ENCODE measurements at regions not wholly inside any gene's neighbourhood (a gene's known extent, or its start where the extent isn't known, plus 50 kb on each side); places are given as distances from the start of the nearest gene placed in this dataset.

DNA sequence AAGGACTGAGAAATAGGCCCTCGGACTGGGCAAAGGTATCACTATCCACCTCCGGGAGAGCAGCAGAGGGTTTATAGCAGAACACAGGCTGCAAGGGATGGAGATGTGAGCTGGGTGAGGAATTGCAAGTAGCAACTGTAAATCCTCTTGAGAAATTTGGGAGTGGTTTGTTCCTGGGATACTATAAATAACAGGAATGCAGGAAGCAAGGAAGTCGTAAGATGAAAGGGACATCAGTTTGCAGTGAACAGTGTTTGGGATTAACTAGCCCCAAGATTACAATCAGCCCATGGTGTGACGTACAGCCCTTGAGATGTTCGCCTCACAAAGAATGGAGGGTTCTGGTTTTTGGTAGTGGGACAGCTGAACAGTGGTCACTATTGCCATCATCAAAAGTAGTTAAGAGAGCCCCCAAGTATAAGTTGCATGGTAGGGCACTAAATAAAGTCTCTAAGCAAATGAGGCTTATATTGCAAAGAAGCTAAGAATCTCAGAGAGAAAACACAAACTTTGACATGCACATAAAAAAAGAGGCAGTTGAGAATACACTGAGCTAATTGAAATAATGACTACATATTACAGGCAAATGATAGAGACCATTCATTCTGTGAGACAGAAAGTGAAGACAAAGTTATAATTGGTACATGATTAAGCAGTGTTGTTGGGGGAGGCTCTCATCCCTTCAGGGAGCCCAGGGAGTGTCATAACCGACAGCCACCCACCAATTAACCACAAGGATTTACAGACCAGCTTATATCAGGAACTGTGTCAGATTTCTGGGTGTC is 362.5 kb upstream of the ACVR2A start:
- TF ChIP-seq ZC3H10 (CRISPR knock-in tag; IDR thresholded peaks at IDR 0.05) (no peak), ARNTL (CRISPR knock-in tag; IDR thresholded peaks at IDR 0.05; ENCODE audit: borderline replicate concordance, low read depth) (no peak), CREB5 (CRISPR knock-in tag; IDR thresholded peaks at IDR 0.05; ENCODE audit: low read depth) (no peak), TSHZ2 (CRISPR knock-in tag; IDR thresholded peaks at IDR 0.05) (no peak), ZNF565 (CRISPR knock-in tag; conservative IDR thresholded peaks at IDR 0.05; ENCODE audit: low read depth) (no peak), ZFP30 (CRISPR knock-in tag; IDR thresholded peaks at IDR 0.05) (no peak), ZNF70 (CRISPR knock-in tag; IDR thresholded peaks at IDR 0.05) (no peak), OSR1 (CRISPR knock-in tag; IDR thresholded peaks at IDR 0.05) (no peak)
- ATAC-seq: no peak

DNA sequence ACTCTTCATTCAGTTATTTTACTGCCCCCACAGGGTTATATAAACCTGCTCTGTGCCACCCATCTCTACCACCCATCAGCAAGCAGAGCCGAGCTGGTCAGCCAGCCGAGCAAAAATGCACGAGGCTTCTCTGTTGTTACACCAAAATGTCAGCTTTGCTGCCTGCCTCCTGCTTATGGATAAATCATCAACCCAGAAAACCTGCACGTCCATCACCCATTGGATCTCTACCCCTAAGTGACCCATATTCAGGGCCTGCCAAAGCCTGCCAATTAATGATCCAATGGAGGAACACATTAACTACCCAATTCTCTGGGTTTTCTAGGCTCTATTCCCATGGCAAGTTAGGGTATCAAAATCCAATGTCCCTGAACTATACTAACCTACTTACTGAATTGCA is 365.5 kb upstream of the ACVR2A start:
- no peak for TF ChIP-seq ZC3H10 (CRISPR knock-in tag; IDR thresholded peaks at IDR 0.05)
- no peak for TF ChIP-seq TSHZ2 (CRISPR knock-in tag; IDR thresholded peaks at IDR 0.05)
- TF ChIP-seq, protein P1, sequence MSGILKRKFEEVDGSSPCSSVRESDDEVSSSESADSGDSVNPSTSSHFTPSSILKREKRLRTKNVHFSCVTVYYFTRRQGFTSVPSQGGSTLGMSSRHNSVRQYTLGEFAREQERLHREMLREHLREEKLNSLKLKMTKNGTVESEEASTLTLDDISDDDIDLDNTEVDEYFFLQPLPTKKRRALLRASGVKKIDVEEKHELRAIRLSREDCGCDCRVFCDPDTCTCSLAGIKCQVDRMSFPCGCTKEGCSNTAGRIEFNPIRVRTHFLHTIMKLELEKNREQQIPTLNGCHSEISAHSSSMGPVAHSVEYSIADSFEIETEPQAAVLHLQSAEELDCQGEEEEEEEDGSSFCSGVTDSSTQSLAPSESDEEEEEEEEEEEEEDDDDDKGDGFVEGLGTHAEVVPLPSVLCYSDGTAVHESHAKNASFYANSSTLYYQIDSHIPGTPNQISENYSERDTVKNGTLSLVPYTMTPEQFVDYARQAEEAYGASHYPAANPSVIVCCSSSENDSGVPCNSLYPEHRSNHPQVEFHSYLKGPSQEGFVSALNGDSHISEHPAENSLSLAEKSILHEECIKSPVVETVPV (CRISPR knock-in tag; IDR thresholded peaks at IDR 0.05): no peak
- TF ChIP-seq ZNF565 (CRISPR knock-in tag; conservative IDR thresholded peaks at IDR 0.05; ENCODE audit: low read depth): no peak
- no peak for TF ChIP-seq ZNF70 (CRISPR knock-in tag; IDR thresholded peaks at IDR 0.05)
- TF ChIP-seq ZFP3 (CRISPR knock-in tag; IDR thresholded peaks at IDR 0.05): no peak
- no peak for TF ChIP-seq ESRRG (CRISPR knock-in tag; IDR thresholded peaks at IDR 0.05)
- TF ChIP-seq PATZ1 (CRISPR knock-in tag; IDR thresholded peaks at IDR 0.05; ENCODE audit: borderline replicate concordance): no peak
- TF ChIP-seq ZNF8 (CRISPR knock-in tag; IDR thresholded peaks at IDR 0.05): no peak
- no peak for TF ChIP-seq CREB5 (CRISPR knock-in tag; IDR thresholded peaks at IDR 0.05; ENCODE audit: low read depth)
- no peak for TF ChIP-seq BACH2 (CRISPR knock-in tag; IDR thresholded peaks at IDR 0.05; ENCODE audit: borderline replicate concordance)
- no peak for TF ChIP-seq RARB (CRISPR knock-in tag; IDR thresholded peaks at IDR 0.05)
- TF ChIP-seq TOX (CRISPR knock-in tag; IDR thresholded peaks at IDR 0.05; ENCODE audit: borderline replicate concordance): no peak
- no peak for TF ChIP-seq CSDC2 (CRISPR knock-in tag; IDR thresholded peaks at IDR 0.05)
- TF ChIP-seq GLIS3 (CRISPR knock-in tag; IDR thresholded peaks at IDR 0.05): no peak
- no peak for TF ChIP-seq SNAI2 (CRISPR knock-in tag; IDR thresholded peaks at IDR 0.05)
- no peak for TF ChIP-seq TCF4 (CRISPR knock-in tag; IDR thresholded peaks at IDR 0.05; ENCODE audit: borderline replicate concordance)
- no peak for TF ChIP-seq ISL1 (CRISPR knock-in tag; IDR thresholded peaks at IDR 0.05)
- TF ChIP-seq OSR1 (CRISPR knock-in tag; IDR thresholded peaks at IDR 0.05): no peak
- no peak for TF ChIP-seq PPARA (CRISPR knock-in tag; IDR thresholded peaks at IDR 0.05; ENCODE audit: borderline replicate concordance)
- no peak for ATAC-seq
